Ishikawa (cell line): ENCODE measurements at regions not wholly inside any gene's neighbourhood (a gene's known extent, or its start where the extent isn't known, plus 50 kb on each side); places are given as distances from the start of the nearest gene placed in this dataset.

Experiments
- TF ChIP-seq, protein P1 (sequence below): IDR thresholded peaks from 2 replicates; pipeline ENCODE4 v1.6.1; 2012
- TF ChIP-seq, protein P2 (sequence below): IDR thresholded peaks from 2 replicates; pipeline ENCODE4 v1.6.1; 2012

DNA sequence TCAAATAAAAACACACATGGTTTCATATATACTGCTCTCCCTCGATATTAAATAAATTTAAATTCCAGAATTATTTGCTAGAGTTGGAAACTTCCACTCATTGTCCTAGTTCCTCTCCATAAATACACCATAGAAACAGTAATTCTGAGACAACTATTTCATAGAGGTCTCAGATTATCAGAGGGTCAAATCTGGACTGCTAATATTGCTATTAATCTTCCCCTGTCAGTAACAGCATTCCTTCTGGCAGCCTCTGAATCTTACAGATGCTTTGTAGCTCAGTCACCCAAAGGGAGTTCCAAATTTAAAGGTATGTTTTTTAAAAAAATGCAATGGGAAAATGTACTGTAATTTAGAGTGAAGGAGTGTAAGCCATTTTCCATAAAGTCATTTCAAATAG, 428.8 kb downstream of the PYDC2 start:
- TF ChIP-seq, protein P1, sequence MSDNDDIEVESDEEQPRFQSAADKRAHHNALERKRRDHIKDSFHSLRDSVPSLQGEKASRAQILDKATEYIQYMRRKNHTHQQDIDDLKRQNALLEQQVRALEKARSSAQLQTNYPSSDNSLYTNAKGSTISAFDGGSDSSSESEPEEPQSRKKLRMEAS: no peak
- TF ChIP-seq, protein P2, sequence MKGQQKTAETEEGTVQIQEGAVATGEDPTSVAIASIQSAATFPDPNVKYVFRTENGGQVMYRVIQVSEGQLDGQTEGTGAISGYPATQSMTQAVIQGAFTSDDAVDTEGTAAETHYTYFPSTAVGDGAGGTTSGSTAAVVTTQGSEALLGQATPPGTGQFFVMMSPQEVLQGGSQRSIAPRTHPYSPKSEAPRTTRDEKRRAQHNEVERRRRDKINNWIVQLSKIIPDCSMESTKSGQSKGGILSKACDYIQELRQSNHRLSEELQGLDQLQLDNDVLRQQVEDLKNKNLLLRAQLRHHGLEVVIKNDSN: no peak
